Thyroid gland (tissue), 4 donors: ENCODE measurements at regions not wholly inside any gene's neighbourhood (a gene's known extent, or its start where the extent isn't known, plus 50 kb on each side); places are given as distances from the start of the nearest gene placed in this dataset.

ENCODE experiments used
- DNase-seq, 2 donors: peaks; one replicate each; pipeline ENCODE4 v3.0.0-alpha.2; 2019
- H3K27ac ChIP-seq, 3 donors: fragments of 200-600 bp; sonication (generic); 1 replicate in 2 of 3; 2 replicates in 1 of 3; pipeline ENCODE4 v1.5.1; 2016 to 2019; ENCODE audit warnings: mild to moderate bottlenecking in 1 of 3, moderate library complexity in 1 of 3
- H3K27me3 ChIP-seq: fragments of 200-600 bp; sonication (generic); one replicate; pipeline ENCODE4 v1.5.1; 2019
- H3K36me3 ChIP-seq, 2 donors: fragments of 200-600 bp; sonication (generic); one replicate each; pipeline ENCODE4 v1.5.1; 2016 to 2019
- H3K4me1 ChIP-seq, 2 donors: fragments of 200-600 bp; sonication (generic); one replicate each; pipeline ENCODE4 v1.5.1; 2017 to 2019
- H3K4me3 ChIP-seq, 3 donors: fragments of 200-600 bp; sonication (generic); replicated peaks in 1 of 3; 1 replicate in 2 of 3; 2 replicates in 1 of 3; pipeline ENCODE4 v1.5.1; 2016; ENCODE audit warnings: mild to moderate bottlenecking in 1 of 3
- H3K9me3 ChIP-seq: fragments of 200-600 bp; sonication (generic); one replicate; pipeline ENCODE4 v1.5.1; 2017
- POLR2A ChIP-seq, 2 donors: fragments of 450-650 bp; IDR thresholded peaks; one replicate each; pipeline ENCODE4 v1.6.1; 2017; ENCODE audit warnings: antibody characterized with exemption in 2 of 2, mild to moderate bottlenecking in 2 of 2, moderate library complexity in 1 of 2
- WGBS, 2 donors: methylation state at CpG; one replicate each; pipeline ENCODE4 v1.1.5; 2017; 5-methylcytosine and 5-hydroxymethylcytosine counted together
- intact Hi-C: fragments of 100-400 bp; cut with DNase I; formaldehyde crosslinking; loops from one replicate; pipeline ENCODE4 v1.15.1; 2023
- TF ChIP-seq, protein P1 (sequence below), 6 experiments: fragments of 200-600 bp in 3 of 6; fragments of 450-650 bp in 3 of 6; sonication (generic) in 3 of 6; IDR thresholded peaks; one replicate each; pipeline ENCODE4 v1.5.1; 2016 to 2019; ENCODE audit warnings: antibody characterized with exemption in 6 of 6, mild to moderate bottlenecking in 2 of 6, inconsistent platforms in 1 of 6, moderate library complexity in 1 of 6

GRCh38 chr14:100393906-100394732 lies 71.0 kb downstream of the SLC25A47 start:
- 94 to 95% methylated on average over 11 of the region's 11 CpGs for WGBS, 2 donors
- peaks cover 6 to 11% of the 10 kb centered on the region in 2 donors for H3K4me1 ChIP-seq
- H3K36me3 ChIP-seq, result no peaks in the 10 kb centered on the region
- no peak for DNase-seq
- no peak overlapping the region for H3K27ac ChIP-seq
- intact Hi-C loops, result no loop called here
- H3K9me3 ChIP-seq, result no peaks in the 10 kb centered on the region
- H3K27me3 ChIP-seq, result no peaks in the 10 kb centered on the region
- no peak for TF ChIP-seq POLR2A (IDR thresholded peaks at IDR 0.05)
- H3K4me3 ChIP-seq, result no peak overlapping the region

GRCh38 chr14:100394886-100395672 lies 71.9 kb downstream of the SLC25A47 start:
- peaks cover 0 to 4% of the 10 kb centered on the region in 2 donors for H3K4me1 ChIP-seq
- no peak for DNase-seq
- no peaks in the 10 kb centered on the region for H3K9me3 ChIP-seq
- TF ChIP-seq POLR2A (IDR thresholded peaks at IDR 0.05), result no peak
- TF ChIP-seq, protein P1, sequence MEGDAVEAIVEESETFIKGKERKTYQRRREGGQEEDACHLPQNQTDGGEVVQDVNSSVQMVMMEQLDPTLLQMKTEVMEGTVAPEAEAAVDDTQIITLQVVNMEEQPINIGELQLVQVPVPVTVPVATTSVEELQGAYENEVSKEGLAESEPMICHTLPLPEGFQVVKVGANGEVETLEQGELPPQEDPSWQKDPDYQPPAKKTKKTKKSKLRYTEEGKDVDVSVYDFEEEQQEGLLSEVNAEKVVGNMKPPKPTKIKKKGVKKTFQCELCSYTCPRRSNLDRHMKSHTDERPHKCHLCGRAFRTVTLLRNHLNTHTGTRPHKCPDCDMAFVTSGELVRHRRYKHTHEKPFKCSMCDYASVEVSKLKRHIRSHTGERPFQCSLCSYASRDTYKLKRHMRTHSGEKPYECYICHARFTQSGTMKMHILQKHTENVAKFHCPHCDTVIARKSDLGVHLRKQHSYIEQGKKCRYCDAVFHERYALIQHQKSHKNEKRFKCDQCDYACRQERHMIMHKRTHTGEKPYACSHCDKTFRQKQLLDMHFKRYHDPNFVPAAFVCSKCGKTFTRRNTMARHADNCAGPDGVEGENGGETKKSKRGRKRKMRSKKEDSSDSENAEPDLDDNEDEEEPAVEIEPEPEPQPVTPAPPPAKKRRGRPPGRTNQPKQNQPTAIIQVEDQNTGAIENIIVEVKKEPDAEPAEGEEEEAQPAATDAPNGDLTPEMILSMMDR (IDR thresholded peaks at IDR 0.05), result no peak
- H3K36me3 ChIP-seq, result no peaks in the 10 kb centered on the region
- intact Hi-C loops, result no loop called here
- no peak overlapping the region for H3K27ac ChIP-seq
- WGBS, 2 donors, result 91 to 92% methylated on average over 14 of the region's 14 CpGs
- H3K4me3 ChIP-seq, result no peak overlapping the region
- no peaks in the 10 kb centered on the region for H3K27me3 ChIP-seq

DNA sequence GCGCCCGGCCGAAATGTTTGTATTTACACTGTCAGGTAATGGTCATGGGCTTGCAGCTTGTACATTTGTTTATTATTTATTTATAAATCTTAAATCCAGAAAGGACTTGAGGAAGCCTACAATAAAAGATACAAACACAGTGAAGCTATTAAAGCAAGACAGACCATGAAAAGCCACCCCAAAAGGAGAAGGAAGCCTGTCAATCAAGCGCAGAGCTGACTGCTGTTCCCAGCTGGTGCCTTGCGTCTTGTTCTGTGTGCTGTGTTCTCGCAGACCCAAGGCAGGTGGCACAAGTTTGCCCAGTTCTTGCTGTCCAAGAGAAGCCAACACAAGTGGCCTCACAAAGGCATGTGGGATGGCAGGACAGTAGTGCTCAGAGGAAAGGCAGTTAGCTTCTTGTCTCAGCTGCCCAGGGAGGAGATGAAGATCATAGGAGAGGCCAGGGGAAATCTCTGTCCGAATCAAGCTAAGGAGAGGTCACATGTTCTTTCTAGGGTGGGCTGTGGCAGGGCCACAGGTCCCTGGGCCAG lies 73.2 kb downstream of the SLC25A47 start:
- Histone ChIP-seq H3K27me3 (no peaks in the 10 kb centered on the region), H3K36me3 (no peaks in the 10 kb centered on the region), H3K4me1 (peaks cover 0 to 4% of the 10 kb centered on the region in 2 donors), H3K4me3 (no peak overlapping the region), H3K27ac (no peak overlapping the region), H3K9me3 (no peaks in the 10 kb centered on the region)
- no peak for TF ChIP-seq POLR2A (IDR thresholded peaks at IDR 0.05)
- TF ChIP-seq, protein P1 (IDR thresholded peaks at IDR 0.05), result no peak
- DNase-seq, result no peak
- intact Hi-C loops, result no loop called here
- 97 to 98% methylated on average over 7 of the region's 7 CpGs for WGBS, 2 donors

GRCh38 chr14:100397005-100397404 lies 73.9 kb downstream of the SLC25A47 start:
- DNase-seq, result no peak
- Histone ChIP-seq H3K9me3 (no peaks in the 10 kb centered on the region), H3K4me3 (no peak overlapping the region), H3K27me3 (no peaks in the 10 kb centered on the region), H3K27ac (no peak overlapping the region), H3K36me3 (no peaks in the 10 kb centered on the region), H3K4me1 (peaks cover 0 to 4% of the 10 kb centered on the region in 2 donors)
- intact Hi-C loops, result no loop called here
- WGBS, 2 donors, result 86 to 91% methylated on average over 8 of the region's 8 CpGs
- TF ChIP-seq, protein P1 (IDR thresholded peaks at IDR 0.05), result no peak
- TF ChIP-seq POLR2A (IDR thresholded peaks at IDR 0.05), result no peak

DNA sequence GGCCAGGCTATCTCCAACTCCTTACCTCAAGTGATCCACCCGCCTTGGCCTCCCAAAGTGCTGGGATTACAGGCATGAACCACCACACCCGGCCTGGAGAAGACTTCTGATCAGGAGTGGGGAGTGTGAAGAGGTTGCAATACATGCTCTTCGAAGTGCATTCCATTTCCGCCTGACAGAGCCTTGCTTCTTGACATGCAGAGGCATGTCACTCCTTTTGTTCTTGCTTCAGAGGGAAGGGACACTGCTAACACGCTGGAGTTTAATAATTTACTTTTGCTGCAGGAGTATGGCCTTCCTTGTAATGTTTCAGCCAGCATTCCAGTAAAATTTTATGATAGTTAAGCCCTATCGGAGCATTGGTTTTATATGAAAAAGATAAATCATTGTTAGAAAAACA lies 74.9 kb downstream of the SLC25A47 start:
- Histone ChIP-seq H3K4me1 (no peaks in the 10 kb centered on the region), H3K9me3 (no peaks in the 10 kb centered on the region), H3K4me3 (no peak overlapping the region), H3K36me3 (no peaks in the 10 kb centered on the region), H3K27ac (no peak overlapping the region), H3K27me3 (no peaks in the 10 kb centered on the region)
- intact Hi-C loops, result no loop called here
- no peak for TF ChIP-seq POLR2A (IDR thresholded peaks at IDR 0.05)
- TF ChIP-seq, protein P1 (IDR thresholded peaks at IDR 0.05), result no peak
- WGBS, 2 donors, result 68 to 75% methylated on average over 6 of the region's 6 CpGs
- peak in 1 of 2 donors; percentile 33 for DNase-seq
